ENCODE measurements at regions not wholly inside any gene's neighbourhood (a gene's known extent, or its start where the extent isn't known, plus 50 kb on each side); places are given as distances from the start of the nearest gene placed in this dataset.

- Histone ChIP-seq H3K4me3 (ENCODE audit: severe bottlenecking) (no peak overlapping the region), H3K9me3 (ENCODE audit: severe bottlenecking) (peaks cover 10% of the 10 kb centered on the region), H3K27me3 (ENCODE audit: insufficient read depth, poor library complexity, severe bottlenecking) (no peaks in the 10 kb centered on the region), H3K27ac (ENCODE audit: poor library complexity, severe bottlenecking) (no peak overlapping the region), H3K4me1 (ENCODE audit: insufficient read depth, poor library complexity, severe bottlenecking) (no peaks in the 10 kb centered on the region), H3K36me3 (ENCODE audit: low read depth) (no peaks in the 10 kb centered on the region)
- no peak for TF ChIP-seq CTCF (IDR thresholded peaks at IDR 0.05; ENCODE audit: poor library complexity, severe bottlenecking)
- ATAC-seq (ENCODE audit: low read depth) (no peak), DNase-seq (ENCODE audit: low spot score) (no peak)
These were observed 87.5 kb downstream of the IER5 start for GRCh38 chr1:181175955-181176354.

GRCh38 chr1:181178241-181178879 lies 89.9 kb downstream of the IER5 start:
- Histone ChIP-seq H3K4me3 (ENCODE audit: severe bottlenecking) (no peak overlapping the region), H3K27ac (ENCODE audit: poor library complexity, severe bottlenecking) (no peak overlapping the region), H3K36me3 (ENCODE audit: low read depth) (no peaks in the 10 kb centered on the region), H3K4me1 (ENCODE audit: insufficient read depth, poor library complexity, severe bottlenecking) (no peaks in the 10 kb centered on the region), H3K9me3 (ENCODE audit: severe bottlenecking) (no peaks in the 10 kb centered on the region), H3K27me3 (ENCODE audit: insufficient read depth, poor library complexity, severe bottlenecking) (no peaks in the 10 kb centered on the region)
- TF ChIP-seq CTCF (IDR thresholded peaks at IDR 0.05; ENCODE audit: poor library complexity, severe bottlenecking): no peak
- ATAC-seq (ENCODE audit: low read depth) (no peak), DNase-seq (ENCODE audit: low spot score) (no peak)

GRCh38 chr1:181179279-181179986 lies 90.9 kb downstream of the IER5 start:
- no peak for DNase-seq (ENCODE audit: low spot score)
- H3K9me3 ChIP-seq (ENCODE audit: severe bottlenecking): no peaks in the 10 kb centered on the region
- TF ChIP-seq CTCF (IDR thresholded peaks at IDR 0.05; ENCODE audit: poor library complexity, severe bottlenecking): no peak
- ATAC-seq (ENCODE audit: low read depth): no peak
- no peak overlapping the region for H3K27ac ChIP-seq (ENCODE audit: poor library complexity, severe bottlenecking)
- H3K4me1 ChIP-seq (ENCODE audit: insufficient read depth, poor library complexity, severe bottlenecking): no peaks in the 10 kb centered on the region
- no peaks in the 10 kb centered on the region for H3K27me3 ChIP-seq (ENCODE audit: insufficient read depth, poor library complexity, severe bottlenecking)
- H3K36me3 ChIP-seq (ENCODE audit: low read depth): no peaks in the 10 kb centered on the region
- no peak overlapping the region for H3K4me3 ChIP-seq (ENCODE audit: severe bottlenecking)

GRCh38 chr1:181179987-181180365 lies 91.5 kb downstream of the IER5 start:
- H3K27me3 ChIP-seq (ENCODE audit: insufficient read depth, poor library complexity, severe bottlenecking): no peaks in the 10 kb centered on the region
- no peak for DNase-seq (ENCODE audit: low spot score)
- H3K36me3 ChIP-seq (ENCODE audit: low read depth): no peaks in the 10 kb centered on the region
- H3K4me3 ChIP-seq (ENCODE audit: severe bottlenecking): no peak overlapping the region
- peak; percentile 40; the same call in 1 of the 3 replicates for ATAC-seq (ENCODE audit: low read depth)
- no peak for TF ChIP-seq CTCF (IDR thresholded peaks at IDR 0.05; ENCODE audit: poor library complexity, severe bottlenecking)
- no peaks in the 10 kb centered on the region for H3K9me3 ChIP-seq (ENCODE audit: severe bottlenecking)
- no peaks in the 10 kb centered on the region for H3K4me1 ChIP-seq (ENCODE audit: insufficient read depth, poor library complexity, severe bottlenecking)
- no peak overlapping the region for H3K27ac ChIP-seq (ENCODE audit: poor library complexity, severe bottlenecking)
